ENCODE measurements at regions not wholly inside any gene's neighbourhood (a gene's known extent, or its start where the extent isn't known, plus 50 kb on each side); places are given as distances from the start of the nearest gene placed in this dataset.

- Histone ChIP-seq H3K23ac (ENCODE audit: low read depth, low read length) (no peak overlapping the region), H3K4me1 (ENCODE audit: control insufficient read depth, insufficient read depth, low read length) (no peaks in the 10 kb centered on the region), H3K9me3 (ENCODE audit: control insufficient read depth, insufficient read depth, low read length) (no peaks in the 10 kb centered on the region), H3K14ac (replicated peaks; ENCODE audit: low read depth, low read length) (no peak overlapping the region), H3K4ac (ENCODE audit: low read depth, low read length) (no peak overlapping the region), H3K27ac (ENCODE audit: insufficient read depth, low read length) (no peak overlapping the region), H3K18ac (ENCODE audit: low read depth, low read length) (no peak overlapping the region), H4K20me1 (ENCODE audit: insufficient read depth, low read length) (no peaks in the 10 kb centered on the region), H4K8ac (ENCODE audit: low read depth in 2 of 2, low read length in 2 of 2) (no peak overlapping the region), H3K4me3 (ENCODE audit: insufficient read depth, low read depth, low read length) (no peak overlapping the region), H3K9ac (ENCODE audit: low read depth, low read length) (no peak overlapping the region), H4K5ac (ENCODE audit: low read depth, low read length) (no peak overlapping the region), H4K91ac (ENCODE audit: insufficient read depth, low read depth, low read length) (no peak overlapping the region), H2AFZ (replicated peaks; ENCODE audit: low read length, poor library complexity) (no peak overlapping the region), H2BK120ac (ENCODE audit: low read depth, low read length) (no peak overlapping the region), H3K9me1 (ENCODE audit: insufficient read depth, low read length) (no peaks in the 10 kb centered on the region), H3K4me2 (ENCODE audit: low read depth, low read length) (no peak overlapping the region), H2AK9ac (replicated peaks; ENCODE audit: low read depth, low read length, poor library complexity) (no peak overlapping the region), H3K27me3 (ENCODE audit: control insufficient read depth, insufficient read depth, low read length) (peaks cover 2% of the 10 kb centered on the region), H2BK15ac (ENCODE audit: low read depth, low read length) (no peak overlapping the region), H3K79me1 (ENCODE audit: low read depth in 1 of 2, low read length in 2 of 2) (no peaks in the 10 kb centered on the region), H3K36me3 (ENCODE audit: control insufficient read depth, insufficient read depth, low read length) (no peaks in the 10 kb centered on the region), H3K56ac (ENCODE audit: extremely low read depth, insufficient read depth, low read length) (no peak overlapping the region), H2BK5ac (ENCODE audit: low read depth, low read length, poor library complexity, severe bottlenecking) (no peak overlapping the region), H2BK20ac (ENCODE audit: low read depth, low read length) (no peak overlapping the region), H2AK5ac (ENCODE audit: low read depth, low read length) (no peak overlapping the region)
- ATAC-seq (ENCODE audit: low read depth) (no peak), DNase-seq (no peak)
- POLR2A ChIA-PET (ENCODE audit: unreplicated experiment), result no interaction called here
- dilution Hi-C loops (cut with HindIII; ENCODE audit: low sequenced_read_pairs, unreplicated experiment) (no loop called here), intact Hi-C loops (cut with micrococcal nuclease) (no loop called here), in situ Hi-C loops (cut with MboI; ENCODE audit: low sequenced_read_pairs) (no loop called here)
- WGBS, 2 experiments (ENCODE audit: extremely low coverage in 2 of 2, insufficient read length in 1 of 2), result 80% methylated on average over 1 of the region's 7 CpGs; no CpG with 5 or more reads in 1 of the 2 experiments
- CTCF ChIA-PET, result no interaction called here
- TF ChIP-seq MAFK (IDR thresholded peaks at IDR 0.05; ENCODE audit: low read depth, low read length) (no peak), RCOR1 (IDR thresholded peaks at IDR 0.05; ENCODE audit: insufficient replicate concordance, low read length) (no peak), CTCF (conservative IDR thresholded peaks at IDR 0.05; ENCODE audit: low read depth, low read length) (no peak), FOS (IDR thresholded peaks at IDR 0.05; ENCODE audit: low read depth, low read length) (no peak), USF2 (IDR thresholded peaks at IDR 0.05; ENCODE audit: low read depth, low read length) (no peak), RFX5 (IDR thresholded peaks at IDR 0.05; ENCODE audit: low read depth, low read length) (no peak), MXI1 (IDR thresholded peaks at IDR 0.05; ENCODE audit: borderline replicate concordance, low read depth, low read length) (no peak), RAD21 (IDR thresholded peaks at IDR 0.05; ENCODE audit: low read length) (no peak), BHLHE40 (IDR thresholded peaks at IDR 0.05; ENCODE audit: low read depth, low read length) (no peak), POLR2A (IDR thresholded peaks at IDR 0.05; ENCODE audit: low read depth, low read length) (no peak), CEBPB (IDR thresholded peaks at IDR 0.05; ENCODE audit: low read depth, low read length) (no peak), SMC3 (IDR thresholded peaks at IDR 0.05; ENCODE audit: low read depth, low read length) (no peak), MAZ (IDR thresholded peaks at IDR 0.05; ENCODE audit: borderline replicate concordance, low read depth, low read length) (no peak), CHD1 (IDR thresholded peaks at IDR 0.05; ENCODE audit: low read depth, low read length) (no peak), NFE2L2 (IDR thresholded peaks at IDR 0.05; ENCODE audit: low read depth, low read length) (no peak)
- TF ChIP-seq, protein P1, sequence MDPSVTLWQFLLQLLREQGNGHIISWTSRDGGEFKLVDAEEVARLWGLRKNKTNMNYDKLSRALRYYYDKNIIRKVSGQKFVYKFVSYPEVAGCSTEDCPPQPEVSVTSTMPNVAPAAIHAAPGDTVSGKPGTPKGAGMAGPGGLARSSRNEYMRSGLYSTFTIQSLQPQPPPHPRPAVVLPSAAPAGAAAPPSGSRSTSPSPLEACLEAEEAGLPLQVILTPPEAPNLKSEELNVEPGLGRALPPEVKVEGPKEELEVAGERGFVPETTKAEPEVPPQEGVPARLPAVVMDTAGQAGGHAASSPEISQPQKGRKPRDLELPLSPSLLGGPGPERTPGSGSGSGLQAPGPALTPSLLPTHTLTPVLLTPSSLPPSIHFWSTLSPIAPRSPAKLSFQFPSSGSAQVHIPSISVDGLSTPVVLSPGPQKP (IDR thresholded peaks at IDR 0.05; ENCODE audit: borderline replicate concordance, low read depth, low read length), result no peak
- no TSS peak for BruUV-seq (replicated peaks)
These were observed 261.6 kb upstream of the SASH1 start for GRCh38 chr6:148081076-148081475.

All from IMR-90 (cell line).